Liver (tissue), 7 donors: ENCODE measurements at regions not wholly inside any gene's neighbourhood (a gene's known extent, or its start where the extent isn't known, plus 50 kb on each side); places are given as distances from the start of the nearest gene placed in this dataset.

Experiments
- DNase-seq: peaks from one replicate; pipeline ENCODE4 v3.0.0-alpha.2; 2017; ENCODE audit warnings: low spot score
- H3K27ac ChIP-seq, 2 donors: one replicate each; pipeline ENCODE4 v1.7.0; 2013; ENCODE audit warnings: inconsistent platforms in 2 of 2, low read length in 2 of 2, control low read depth in 1 of 2, low read depth in 1 of 2, mild to moderate bottlenecking in 1 of 2
- H3K27me3 ChIP-seq, 4 donors: one replicate each; pipeline versions ENCODE4 v1.6.1 to v1.7.0; 2013; ENCODE audit warnings: low read length in 3 of 4, inconsistent platforms in 1 of 4, mild to moderate bottlenecking in 1 of 4, moderate library complexity in 1 of 4; ENCODE audit not compliant: control insufficient read depth in 4 of 4, insufficient read depth in 4 of 4
- H3K36me3 ChIP-seq, 4 donors: one replicate each; pipeline versions ENCODE4 v1.6.1 to v1.7.0; 2013; ENCODE audit warnings: low read length in 3 of 4, mild to moderate bottlenecking in 3 of 4, low read depth in 1 of 4, moderate library complexity in 1 of 4; ENCODE audit not compliant: control insufficient read depth in 4 of 4, insufficient read depth in 3 of 4
- H3K4me1 ChIP-seq, 4 donors: one replicate each; pipeline versions ENCODE4 v1.6.1 to v1.7.0; 2013; ENCODE audit warnings: low read length in 3 of 4, mild to moderate bottlenecking in 3 of 4, moderate library complexity in 1 of 4; ENCODE audit not compliant: control insufficient read depth in 4 of 4, insufficient read depth in 4 of 4
- H3K4me3 ChIP-seq, 3 donors: one replicate each; pipeline versions ENCODE4 v1.6.1 to v1.7.0; 2013; ENCODE audit warnings: low read length in 3 of 3, control low read depth in 1 of 3, low read depth in 1 of 3, mild to moderate bottlenecking in 1 of 3
- H3K9ac ChIP-seq, 2 donors: one replicate each; pipeline ENCODE4 v1.7.0; 2013; ENCODE audit warnings: low read length in 2 of 2, mild to moderate bottlenecking in 2 of 2, moderate library complexity in 2 of 2, control low read depth in 1 of 2, low read depth in 1 of 2
- H3K9me3 ChIP-seq, 4 donors: one replicate each; pipeline versions ENCODE4 v1.6.1 to v1.7.0; 2013; ENCODE audit warnings: low read length in 3 of 4; ENCODE audit not compliant: control insufficient read depth in 4 of 4
- EGR1 ChIP-seq, 2 donors: IDR thresholded peaks; 2 replicates each; pipeline ENCODE4 v1.6.1; 2016 to 2018; ENCODE audit warnings: antibody characterized with exemption in 2 of 2, low read depth in 2 of 2
- FOXA1 ChIP-seq: IDR thresholded peaks from 2 replicates; pipeline ENCODE4 v1.6.1; 2016; ENCODE audit warnings: antibody characterized with exemption
- GABPA ChIP-seq, 2 donors: IDR thresholded peaks in 1 of 2; conservative IDR thresholded peaks in 1 of 2; 2 replicates each; pipeline ENCODE4 v1.6.1; 2016; ENCODE audit warnings: antibody characterized with exemption in 2 of 2, mild to moderate bottlenecking in 1 of 2, moderate library complexity in 1 of 2
- HNF4A ChIP-seq, 2 donors: conservative IDR thresholded peaks; 2 replicates each; pipeline ENCODE4 v1.6.1; 2016; ENCODE audit warnings: antibody characterized with exemption in 2 of 2, mild to moderate bottlenecking in 2 of 2
- HNF4G ChIP-seq: IDR thresholded peaks from 2 replicates; pipeline ENCODE4 v1.6.1; 2016; ENCODE audit warnings: antibody characterized with exemption
- JUND ChIP-seq, 2 donors: IDR thresholded peaks; 2 replicates each; pipeline ENCODE4 v1.6.1; 2016; ENCODE audit warnings: antibody characterized with exemption in 2 of 2
- RAD21 ChIP-seq, 2 donors: IDR thresholded peaks; 2 replicates each; pipeline ENCODE4 v1.6.1; 2016; ENCODE audit warnings: antibody characterized with exemption in 2 of 2, mild to moderate bottlenecking in 2 of 2
- SP1 ChIP-seq: IDR thresholded peaks from 2 replicates; pipeline ENCODE4 v1.6.1; 2018; ENCODE audit warnings: antibody characterized with exemption, mild to moderate bottlenecking
- TAF1 ChIP-seq: conservative IDR thresholded peaks from 2 replicates; pipeline ENCODE4 v1.6.1; 2016; ENCODE audit warnings: antibody characterized with exemption, mild to moderate bottlenecking
- YY1 ChIP-seq: IDR thresholded peaks from 2 replicates; pipeline ENCODE4 v1.6.1; 2016; ENCODE audit warnings: antibody characterized with exemption, mild to moderate bottlenecking
- ZBTB33 ChIP-seq: IDR thresholded peaks from 2 replicates; pipeline ENCODE4 v1.6.1; 2016; ENCODE audit warnings: antibody characterized with exemption
- WGBS: extraction: QIAGEN DNeasy Blood & Tissue Kit; methylation state at CpG from one replicate; pipeline ENCODE4 v1.1.7; 2013; 5-methylcytosine and 5-hydroxymethylcytosine counted together
- TF ChIP-seq, protein P1 (sequence below): IDR thresholded peaks from 2 replicates; pipeline ENCODE4 v1.6.1; 2016; ENCODE audit warnings: antibody characterized with exemption
- TF ChIP-seq, protein P2 (sequence below): IDR thresholded peaks from 2 replicates; pipeline ENCODE4 v1.6.1; 2016; ENCODE audit warnings: antibody characterized with exemption, mild to moderate bottlenecking
- TF ChIP-seq, protein P3 (sequence below): IDR thresholded peaks from 2 replicates; pipeline ENCODE4 v1.6.1; 2016; ENCODE audit warnings: antibody characterized with exemption
- donor health status: healthy.
- donor health status: healthy.
- donor health status: healthy.
- donor health status: healthy.

- H3K36me3 ChIP-seq, result no peaks in the 10 kb centered on the region
- no peak for DNase-seq
- no peaks in the 10 kb centered on the region for H3K4me1 ChIP-seq
- TF ChIP-seq YY1 (no peak), FOXA1 (no peak), ZBTB33 (no peak), HNF4A (conservative IDR thresholded peaks at IDR 0.05) (no peak), TAF1 (no peak), EGR1 (IDR thresholded peaks at IDR 0.05; ENCODE audit: low read depth in 2 of 2) (no peak)
- TF ChIP-seq, protein P1, sequence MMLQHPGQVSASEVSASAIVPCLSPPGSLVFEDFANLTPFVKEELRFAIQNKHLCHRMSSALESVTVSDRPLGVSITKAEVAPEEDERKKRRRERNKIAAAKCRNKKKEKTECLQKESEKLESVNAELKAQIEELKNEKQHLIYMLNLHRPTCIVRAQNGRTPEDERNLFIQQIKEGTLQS, result no peak
- TF ChIP-seq, protein P2, sequence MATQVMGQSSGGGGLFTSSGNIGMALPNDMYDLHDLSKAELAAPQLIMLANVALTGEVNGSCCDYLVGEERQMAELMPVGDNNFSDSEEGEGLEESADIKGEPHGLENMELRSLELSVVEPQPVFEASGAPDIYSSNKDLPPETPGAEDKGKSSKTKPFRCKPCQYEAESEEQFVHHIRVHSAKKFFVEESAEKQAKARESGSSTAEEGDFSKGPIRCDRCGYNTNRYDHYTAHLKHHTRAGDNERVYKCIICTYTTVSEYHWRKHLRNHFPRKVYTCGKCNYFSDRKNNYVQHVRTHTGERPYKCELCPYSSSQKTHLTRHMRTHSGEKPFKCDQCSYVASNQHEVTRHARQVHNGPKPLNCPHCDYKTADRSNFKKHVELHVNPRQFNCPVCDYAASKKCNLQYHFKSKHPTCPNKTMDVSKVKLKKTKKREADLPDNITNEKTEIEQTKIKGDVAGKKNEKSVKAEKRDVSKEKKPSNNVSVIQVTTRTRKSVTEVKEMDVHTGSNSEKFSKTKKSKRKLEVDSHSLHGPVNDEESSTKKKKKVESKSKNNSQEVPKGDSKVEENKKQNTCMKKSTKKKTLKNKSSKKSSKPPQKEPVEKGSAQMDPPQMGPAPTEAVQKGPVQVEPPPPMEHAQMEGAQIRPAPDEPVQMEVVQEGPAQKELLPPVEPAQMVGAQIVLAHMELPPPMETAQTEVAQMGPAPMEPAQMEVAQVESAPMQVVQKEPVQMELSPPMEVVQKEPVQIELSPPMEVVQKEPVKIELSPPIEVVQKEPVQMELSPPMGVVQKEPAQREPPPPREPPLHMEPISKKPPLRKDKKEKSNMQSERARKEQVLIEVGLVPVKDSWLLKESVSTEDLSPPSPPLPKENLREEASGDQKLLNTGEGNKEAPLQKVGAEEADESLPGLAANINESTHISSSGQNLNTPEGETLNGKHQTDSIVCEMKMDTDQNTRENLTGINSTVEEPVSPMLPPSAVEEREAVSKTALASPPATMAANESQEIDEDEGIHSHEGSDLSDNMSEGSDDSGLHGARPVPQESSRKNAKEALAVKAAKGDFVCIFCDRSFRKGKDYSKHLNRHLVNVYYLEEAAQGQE, result no peak
- H3K27ac ChIP-seq, result no peak overlapping the region
- WGBS, result 90% methylated on average over 1 of the region's 1 CpG
- no peak overlapping the region for H3K4me3 ChIP-seq
- H3K9me3 ChIP-seq, result no peaks in the 10 kb centered on the region
- H3K27me3 ChIP-seq, result no peaks in the 10 kb centered on the region
- H3K9ac ChIP-seq, result no peak overlapping the region
These were observed 58.8 kb downstream of the HES1 start for GRCh38 chr3:194194757-194195085.

GRCh38 chr3:194195611-194196010 is 59.7 kb downstream of the HES1 start:
- Histone ChIP-seq H3K4me1 (no peaks in the 10 kb centered on the region), H3K4me3 (no peak overlapping the region), H3K36me3 (no peaks in the 10 kb centered on the region), H3K9ac (no peak overlapping the region), H3K27me3 (no peaks in the 10 kb centered on the region), H3K27ac (no peak overlapping the region), H3K9me3 (no peaks in the 10 kb centered on the region)
- TF ChIP-seq EGR1 (IDR thresholded peaks at IDR 0.05; ENCODE audit: low read depth in 2 of 2) (no peak), HNF4A (conservative IDR thresholded peaks at IDR 0.05) (no peak), SP1 (no peak), HNF4G (no peak), ZBTB33 (no peak), YY1 (no peak), JUND (IDR thresholded peaks at IDR 0.05) (no peak), GABPA (IDR thresholded peaks at IDR 0.05 in 1 of 2, conservative IDR thresholded peaks at IDR 0.05 in 1 of 2) (no peak), RAD21 (IDR thresholded peaks at IDR 0.05) (no peak)
- TF ChIP-seq, protein P1, result no peak
- TF ChIP-seq, protein P3, sequence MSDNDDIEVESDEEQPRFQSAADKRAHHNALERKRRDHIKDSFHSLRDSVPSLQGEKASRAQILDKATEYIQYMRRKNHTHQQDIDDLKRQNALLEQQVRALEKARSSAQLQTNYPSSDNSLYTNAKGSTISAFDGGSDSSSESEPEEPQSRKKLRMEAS, result no peak
- DNase-seq, result no peak
- WGBS, result 96% methylated on average over 3 of the region's 3 CpGs
